ENCODE measurements at regions not wholly inside any gene's neighbourhood (a gene's known extent, or its start where the extent isn't known, plus 50 kb on each side); places are given as distances from the start of the nearest gene placed in this dataset.

- intact Hi-C loops (cut with DNase I): no loop called here
- TF ChIP-seq POLR2A (IDR thresholded peaks at IDR 0.05): no peak
- TF ChIP-seq, protein P1, sequence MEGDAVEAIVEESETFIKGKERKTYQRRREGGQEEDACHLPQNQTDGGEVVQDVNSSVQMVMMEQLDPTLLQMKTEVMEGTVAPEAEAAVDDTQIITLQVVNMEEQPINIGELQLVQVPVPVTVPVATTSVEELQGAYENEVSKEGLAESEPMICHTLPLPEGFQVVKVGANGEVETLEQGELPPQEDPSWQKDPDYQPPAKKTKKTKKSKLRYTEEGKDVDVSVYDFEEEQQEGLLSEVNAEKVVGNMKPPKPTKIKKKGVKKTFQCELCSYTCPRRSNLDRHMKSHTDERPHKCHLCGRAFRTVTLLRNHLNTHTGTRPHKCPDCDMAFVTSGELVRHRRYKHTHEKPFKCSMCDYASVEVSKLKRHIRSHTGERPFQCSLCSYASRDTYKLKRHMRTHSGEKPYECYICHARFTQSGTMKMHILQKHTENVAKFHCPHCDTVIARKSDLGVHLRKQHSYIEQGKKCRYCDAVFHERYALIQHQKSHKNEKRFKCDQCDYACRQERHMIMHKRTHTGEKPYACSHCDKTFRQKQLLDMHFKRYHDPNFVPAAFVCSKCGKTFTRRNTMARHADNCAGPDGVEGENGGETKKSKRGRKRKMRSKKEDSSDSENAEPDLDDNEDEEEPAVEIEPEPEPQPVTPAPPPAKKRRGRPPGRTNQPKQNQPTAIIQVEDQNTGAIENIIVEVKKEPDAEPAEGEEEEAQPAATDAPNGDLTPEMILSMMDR (IDR thresholded peaks at IDR 0.05): no peak
- Histone ChIP-seq H3K27ac (no peak overlapping the region), H3K27me3 (peaks cover 0 to 18% (median 0%) of the 10 kb centered on the region in 9 donors), H3K9me3 (peaks cover 0 to 10% (median 0%) of the 10 kb centered on the region in 12 donors), H3K36me3 (no peaks in the 10 kb centered on the region), H3K4me1 (no peaks in the 10 kb centered on the region), H3K4me3 (no peak overlapping the region)
- WGBS, 4 donors: 55 to 60% (median 57%) methylated on average over 8 of the region's 8 CpGs
- ATAC-seq (no peak), DNase-seq (no peak)
Measured at GRCh38 chr16:19968891-19969683, 84.4 kb upstream of the GPRC5B start.

DNA sequence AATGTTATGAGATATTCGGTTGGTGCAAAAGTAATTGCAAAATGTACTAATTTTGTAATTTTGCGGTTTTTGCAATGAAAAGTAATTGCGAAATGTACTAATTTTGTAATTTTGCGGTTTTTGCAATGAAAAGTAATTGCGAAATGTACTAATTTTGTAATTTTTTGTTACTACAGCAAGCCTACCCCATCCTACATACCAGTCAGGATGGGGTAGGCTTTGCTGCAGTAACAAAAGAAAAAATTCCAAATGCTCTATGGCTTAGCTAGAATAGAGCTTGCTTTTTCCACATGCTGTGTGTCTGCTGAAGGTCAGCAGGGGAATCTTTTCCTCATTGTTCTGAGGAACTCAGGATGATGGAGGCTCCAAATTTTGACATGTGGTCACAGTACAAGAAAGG is 83.3 kb upstream of the GPRC5B start:
- Histone ChIP-seq H3K9me3 (peaks cover 0 to 10% (median 0%) of the 10 kb centered on the region in 12 donors), H3K36me3 (no peaks in the 10 kb centered on the region), H3K27me3 (peaks cover 0 to 22% (median 0%) of the 10 kb centered on the region in 9 donors), H3K4me1 (no peaks in the 10 kb centered on the region), H3K27ac (no peak overlapping the region), H3K4me3 (no peak overlapping the region)
- ATAC-seq (no peak), DNase-seq (no peak)
- TF ChIP-seq, protein P1 (IDR thresholded peaks at IDR 0.05): no peak
- TF ChIP-seq POLR2A (IDR thresholded peaks at IDR 0.05): no peak
- 70 to 94% (median 91%) methylated on average over 5 of the region's 5 CpGs for WGBS, 4 donors
- intact Hi-C loops (cut with DNase I): no loop called here

DNA sequence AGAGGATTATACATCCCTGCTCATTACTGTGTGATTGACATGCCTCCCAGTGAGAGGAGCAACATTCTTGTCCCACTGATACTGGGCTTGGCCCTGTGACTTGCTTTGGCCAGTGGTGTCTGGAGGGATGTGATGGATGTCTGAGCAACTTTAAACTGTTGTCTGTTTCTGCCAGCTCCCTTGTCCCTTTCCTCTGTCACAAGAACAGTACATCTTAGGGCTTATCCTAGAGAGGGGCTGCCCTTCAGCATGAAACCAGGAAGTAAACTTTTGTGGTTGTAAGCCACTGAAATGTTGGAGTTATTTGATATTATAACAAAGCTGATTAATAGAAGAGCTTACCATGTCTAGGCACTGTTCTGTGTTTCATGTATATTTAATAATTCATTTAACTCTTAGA is 82.9 kb upstream of the GPRC5B start:
- H3K36me3 ChIP-seq: no peaks in the 10 kb centered on the region
- intact Hi-C loops (cut with DNase I): no loop called here
- H3K27ac ChIP-seq: no peak overlapping the region
- H3K4me3 ChIP-seq: no peak overlapping the region
- peaks cover 0 to 10% (median 0%) of the 10 kb centered on the region in 12 donors for H3K9me3 ChIP-seq
- H3K27me3 ChIP-seq: peaks cover 0 to 22% (median 0%) of the 10 kb centered on the region in 9 donors
- no peak for ATAC-seq
- TF ChIP-seq, protein P1 (IDR thresholded peaks at IDR 0.05): no peak
- TF ChIP-seq POLR2A (IDR thresholded peaks at IDR 0.05): no peak
- DNase-seq: no peak
- H3K4me1 ChIP-seq: no peaks in the 10 kb centered on the region

- WGBS, 4 donors: 47 to 74% (median 57%) methylated on average over 5 of the region's 5 CpGs
Measured at GRCh38 chr16:19963301-19963700, 78.7 kb upstream of the GPRC5B start.

More at GRCh38 chr16:19963301-19963700, 78.7 kb upstream of the GPRC5B start:
- no peak overlapping the region for H3K4me3 ChIP-seq
- peaks cover 0 to 8% (median 0%) of the 10 kb centered on the region in 12 donors for H3K9me3 ChIP-seq
- H3K27me3 ChIP-seq: peaks cover 0 to 28% (median 0%) of the 10 kb centered on the region in 9 donors
- TF ChIP-seq, protein P1 (IDR thresholded peaks at IDR 0.05): no peak
- TF ChIP-seq POLR2A (IDR thresholded peaks at IDR 0.05): no peak
- H3K27ac ChIP-seq: no peak overlapping the region
- no peaks in the 10 kb centered on the region for H3K36me3 ChIP-seq
- intact Hi-C loops (cut with DNase I): no loop called here
- peak in 4 of 5 donors; percentile 36 to 69 (median 48) for DNase-seq
- ATAC-seq: peak; percentile 59 to 71 (median 64)
- H3K4me1 ChIP-seq: no peaks in the 10 kb centered on the region

Data from heart left ventricle (tissue), 16 donors.